ENCODE measurements at regions not wholly inside any gene's neighbourhood (a gene's known extent, or its start where the extent isn't known, plus 50 kb on each side); places are given as distances from the start of the nearest gene placed in this dataset.
A peak's percentile ranks its signal among the peaks of the same experiment; 100 is the strongest.
"Not testable (repeated sequence)": the region's sequence is repeated elsewhere in the genome, so short reads cannot be mapped to it uniquely, and the experiment has no call there.

DNA sequence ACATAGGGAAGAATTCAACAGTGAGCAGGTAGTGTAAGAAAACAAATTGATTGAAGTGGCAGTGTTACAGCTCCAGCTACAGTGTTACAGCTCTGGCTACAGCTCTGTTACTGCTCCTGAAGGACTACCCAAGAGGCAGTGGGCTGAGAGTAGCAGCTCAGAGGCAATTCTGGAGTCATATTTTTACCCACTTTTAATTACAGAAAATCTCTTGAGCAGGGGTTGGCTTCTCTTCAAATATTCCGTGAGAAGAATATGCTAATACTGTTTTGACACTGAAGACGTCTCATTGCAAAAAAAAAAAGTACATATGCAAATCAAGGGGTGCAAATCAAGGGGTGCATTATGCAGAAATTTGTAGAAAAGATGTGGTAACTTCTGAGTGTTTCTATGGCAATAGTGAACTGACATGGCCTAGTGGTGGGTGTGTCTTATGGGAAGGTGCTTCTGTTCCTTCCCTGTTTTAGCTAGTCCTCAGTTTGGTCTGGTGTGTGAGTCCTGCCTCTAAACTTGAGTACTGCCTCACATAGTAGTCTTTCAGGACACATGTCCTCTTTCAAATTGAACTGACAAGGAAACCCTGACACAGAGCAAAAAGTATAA lies 630.8 kb upstream of the AMELY start:
- TF ChIP-seq, protein P1, sequence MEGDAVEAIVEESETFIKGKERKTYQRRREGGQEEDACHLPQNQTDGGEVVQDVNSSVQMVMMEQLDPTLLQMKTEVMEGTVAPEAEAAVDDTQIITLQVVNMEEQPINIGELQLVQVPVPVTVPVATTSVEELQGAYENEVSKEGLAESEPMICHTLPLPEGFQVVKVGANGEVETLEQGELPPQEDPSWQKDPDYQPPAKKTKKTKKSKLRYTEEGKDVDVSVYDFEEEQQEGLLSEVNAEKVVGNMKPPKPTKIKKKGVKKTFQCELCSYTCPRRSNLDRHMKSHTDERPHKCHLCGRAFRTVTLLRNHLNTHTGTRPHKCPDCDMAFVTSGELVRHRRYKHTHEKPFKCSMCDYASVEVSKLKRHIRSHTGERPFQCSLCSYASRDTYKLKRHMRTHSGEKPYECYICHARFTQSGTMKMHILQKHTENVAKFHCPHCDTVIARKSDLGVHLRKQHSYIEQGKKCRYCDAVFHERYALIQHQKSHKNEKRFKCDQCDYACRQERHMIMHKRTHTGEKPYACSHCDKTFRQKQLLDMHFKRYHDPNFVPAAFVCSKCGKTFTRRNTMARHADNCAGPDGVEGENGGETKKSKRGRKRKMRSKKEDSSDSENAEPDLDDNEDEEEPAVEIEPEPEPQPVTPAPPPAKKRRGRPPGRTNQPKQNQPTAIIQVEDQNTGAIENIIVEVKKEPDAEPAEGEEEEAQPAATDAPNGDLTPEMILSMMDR (IDR thresholded peaks at IDR 0.05; ENCODE audit: low read depth, low read length, missing control alignments) = no peak
- no peak for DNase-seq (ENCODE audit: extremely low read depth, low read depth)
- H3K4me3 ChIP-seq (replicated peaks; ENCODE audit: low read depth, low read length) = no peak overlapping the region

DNA sequence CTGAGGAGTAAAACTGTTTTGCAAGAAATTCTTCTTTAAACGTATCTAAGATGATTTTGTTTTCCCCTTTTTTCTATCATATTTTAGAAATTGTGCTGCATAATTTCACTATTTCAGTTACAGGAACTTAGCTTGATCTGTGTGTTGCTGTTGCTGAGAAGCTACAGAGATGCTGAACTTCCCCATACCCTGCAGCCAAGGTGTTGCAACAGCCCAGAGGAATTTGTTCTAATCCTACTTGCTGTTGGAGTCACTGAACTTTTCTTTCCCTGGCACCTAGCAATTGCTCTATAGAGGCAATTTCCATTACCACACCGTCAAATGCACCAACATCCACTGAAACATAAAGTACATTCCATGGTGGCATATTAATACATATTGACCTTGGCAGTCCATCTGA lies 617.8 kb upstream of the AMELY start:
- no peak overlapping the region for H3K4me3 ChIP-seq (replicated peaks; ENCODE audit: low read depth, low read length)
- DNase-seq (ENCODE audit: extremely low read depth, low read depth) = no peak
- TF ChIP-seq, protein P1 (IDR thresholded peaks at IDR 0.05; ENCODE audit: low read depth, low read length, missing control alignments) = no peak

DNA sequence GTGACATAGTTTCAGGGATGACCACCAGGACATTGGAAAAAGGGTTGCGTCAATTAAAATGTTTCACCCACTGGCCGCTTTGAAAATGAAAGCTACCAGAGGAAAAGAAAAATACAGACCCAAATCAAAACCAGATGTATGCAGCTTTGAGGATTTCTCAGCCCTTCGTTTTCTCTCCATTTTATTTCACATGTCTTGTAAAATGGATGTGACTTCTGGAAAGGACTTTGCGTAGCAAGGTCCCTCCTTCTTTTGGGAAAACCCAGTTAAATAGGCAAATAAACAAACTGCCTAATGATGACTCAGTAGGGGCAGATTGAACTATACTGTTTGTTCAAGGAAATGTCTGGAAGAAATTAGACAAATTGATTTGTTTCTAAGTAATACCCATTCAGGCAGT lies 616.0 kb upstream of the AMELY start:
- peak; percentile 52 for DNase-seq (ENCODE audit: extremely low read depth, low read depth)
- H3K4me3 ChIP-seq (replicated peaks; ENCODE audit: low read depth, low read length) = not testable (repeated sequence)

DNA sequence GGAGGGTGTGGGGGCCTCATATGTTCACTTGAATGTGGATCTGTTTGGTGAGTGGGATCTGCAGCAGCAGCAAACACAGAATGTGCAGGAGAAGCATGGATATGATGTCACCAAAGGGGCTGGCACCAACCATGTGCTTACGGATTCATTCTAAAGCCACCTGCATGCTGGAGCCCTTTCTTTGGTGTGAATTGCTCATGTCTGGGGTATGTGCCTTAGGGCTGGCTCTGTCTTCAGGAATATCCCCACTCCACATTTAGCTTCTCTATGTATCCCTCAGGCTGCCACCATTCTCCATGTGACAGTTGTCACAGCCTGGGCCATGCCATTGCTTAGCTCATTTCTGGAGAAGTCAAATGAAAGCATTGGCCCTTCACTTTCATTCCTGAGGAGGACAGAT lies 606.8 kb upstream of the AMELY start:
- H3K4me3 ChIP-seq (replicated peaks; ENCODE audit: low read depth, low read length) = no peak overlapping the region
- no peak for DNase-seq (ENCODE audit: extremely low read depth, low read depth)
- TF ChIP-seq, protein P1 (IDR thresholded peaks at IDR 0.05; ENCODE audit: low read depth, low read length, missing control alignments) = no peak

DNA sequence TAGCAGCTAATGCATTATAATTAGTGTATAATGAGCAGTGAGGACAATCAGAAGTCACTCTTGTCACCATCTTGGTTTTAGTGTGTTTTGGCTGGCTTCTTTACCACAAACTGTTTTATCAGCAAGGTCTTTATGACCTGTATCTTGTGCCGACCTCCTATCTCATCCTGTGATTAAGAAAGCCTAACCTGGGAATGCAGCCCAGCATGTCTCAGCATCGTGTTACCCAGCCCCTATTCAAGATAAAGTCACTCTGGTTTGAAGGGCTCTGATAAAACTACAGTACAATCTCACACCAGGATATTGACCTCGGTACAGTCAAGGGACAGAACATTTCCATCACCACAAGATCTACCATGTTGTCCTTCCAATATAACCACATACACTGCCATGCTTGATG lies 604.7 kb upstream of the AMELY start:
- TF ChIP-seq, protein P1 (IDR thresholded peaks at IDR 0.05; ENCODE audit: low read depth, low read length, missing control alignments) = no peak
- H3K4me3 ChIP-seq (replicated peaks; ENCODE audit: low read depth, low read length) = no peak overlapping the region
- DNase-seq (ENCODE audit: extremely low read depth, low read depth) = no peak

DNA sequence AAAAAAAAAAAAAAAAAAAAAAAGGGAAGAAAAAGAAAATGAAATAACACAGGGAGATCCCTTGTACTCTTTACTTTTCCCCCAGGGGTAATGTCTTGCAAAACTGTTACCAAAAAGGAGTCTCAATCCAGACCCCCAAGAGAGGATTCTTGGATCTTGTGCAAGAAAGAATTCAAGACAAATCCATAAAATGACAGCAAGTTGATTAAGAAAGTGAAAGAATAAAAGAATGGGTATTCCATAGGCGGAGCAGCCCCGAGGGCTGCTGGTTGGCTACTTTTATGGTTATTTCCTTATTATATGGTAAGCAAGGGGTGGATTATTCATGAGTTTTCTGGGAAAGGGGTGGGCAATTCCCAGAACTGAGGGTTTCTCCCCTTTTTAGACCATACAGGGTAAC lies 604.3 kb upstream of the AMELY start:
- no peak overlapping the region for H3K4me3 ChIP-seq (replicated peaks; ENCODE audit: low read depth, low read length)

DNA sequence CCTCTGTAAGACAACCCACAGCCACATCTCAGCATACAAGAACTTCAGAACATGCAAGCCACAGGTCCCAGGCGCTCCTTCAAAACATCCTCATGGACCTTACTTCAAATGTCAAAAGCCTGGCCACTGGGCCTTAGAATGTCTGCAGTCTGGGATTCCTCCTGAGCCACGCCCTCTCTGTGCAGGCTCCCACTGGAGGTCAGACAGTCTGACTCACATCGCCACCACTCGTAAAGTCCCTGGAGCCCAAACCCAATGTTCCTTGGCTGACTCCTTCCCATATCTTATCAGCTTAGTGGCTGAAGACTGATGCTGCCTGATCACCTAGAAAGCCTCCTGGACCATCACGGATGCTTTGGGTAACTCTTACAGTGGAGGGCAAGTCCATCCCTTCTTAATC lies 591.3 kb upstream of the AMELY start:
- TF ChIP-seq, protein P1 (IDR thresholded peaks at IDR 0.05; ENCODE audit: low read depth, low read length, missing control alignments) = no peak
- H3K4me3 ChIP-seq (replicated peaks; ENCODE audit: low read depth, low read length) = no peak overlapping the region
- DNase-seq (ENCODE audit: extremely low read depth, low read depth) = no peak

More for the DNA sequence above, 604.3 kb upstream of the AMELY start:
- TF ChIP-seq, protein P1 (IDR thresholded peaks at IDR 0.05; ENCODE audit: low read depth, low read length, missing control alignments) = no peak
- DNase-seq (ENCODE audit: extremely low read depth, low read depth) = no peak
